Motor neuron (in vitro differentiated cells): ENCODE measurements at regions not wholly inside any gene's neighbourhood (a gene's known extent, or its start where the extent isn't known, plus 50 kb on each side); places are given as distances from the start of the nearest gene placed in this dataset.
"Not testable (repeated sequence)": the region's sequence is repeated elsewhere in the genome, so short reads cannot be mapped to it uniquely, and the experiment has no call there.

Experiments used
- ATAC-seq, 8 experiments: fragments of 200-7000 bp; cut with Tn5 transposase; replicated peaks in 6 of 8; 2 replicates each; pipeline ENCODE4 v1.8.0; 2021; ENCODE audit warnings: mild to moderate bottlenecking in 8 of 8, moderate library complexity in 8 of 8
- H3K27ac ChIP-seq, 2 donors: fragments of 250-450 bp; sonication (Bioruptor Pico); 2 replicates each; pipeline ENCODE4 v1.9.0; 2021; ENCODE audit warnings: antibody characterized with exemption in 2 of 2, mild to moderate bottlenecking in 2 of 2, moderate library complexity in 1 of 2
- H3K4me1 ChIP-seq, 2 donors: fragments of 250-450 bp; sonication (Bioruptor Pico); replicated peaks in 1 of 2; 2 replicates each; pipeline ENCODE4 v1.6.1; 2021; ENCODE audit warnings: antibody characterized with exemption in 2 of 2, mild to moderate bottlenecking in 2 of 2, moderate library complexity in 1 of 2
- H3K4me3 ChIP-seq, 5 donors: fragments of 250-450 bp; sonication (Bioruptor Pico); 2 replicates each; pipeline ENCODE4 v1.9.0; 2021; ENCODE audit warnings: antibody characterized with exemption in 5 of 5, mild to moderate bottlenecking in 5 of 5, moderate library complexity in 4 of 5
- WGBS, 10 experiments: fragments of 450-650 bp; shearing (Covaris generic); methylation state at CpG; one replicate each; pipeline ENCODE4 v1.0.0; 2022; 5-methylcytosine and 5-hydroxymethylcytosine counted together
- in situ Hi-C, 9 experiments: fragments of 400-800 bp; cut with MboI; loops; one replicate each; pipeline ENCODE4 v1.15.0; 2021; ENCODE audit warnings: low sequenced_read_pairs in 9 of 9, low pct_unique_long_range_greater_than_20kb in 2 of 9; ENCODE audit not compliant: unreplicated experiment in 9 of 9

DNA sequence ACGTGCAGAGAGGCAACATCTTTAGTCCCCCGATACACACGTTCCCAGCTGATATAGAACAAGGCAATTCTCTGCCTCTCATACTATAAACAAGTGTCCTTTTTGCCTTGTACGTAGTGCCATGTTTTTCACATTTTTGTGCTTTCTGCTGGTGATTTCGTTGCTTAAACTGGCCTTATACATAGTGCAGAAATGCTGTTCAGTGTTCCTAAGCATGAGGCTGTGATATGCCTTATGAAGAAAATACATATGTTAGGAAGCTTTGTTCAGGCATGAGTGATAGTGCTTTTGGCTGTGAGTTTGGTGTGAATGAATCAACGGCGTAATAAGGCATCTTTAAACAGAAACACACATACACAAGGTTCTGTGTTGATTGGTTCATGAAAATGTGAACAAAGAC is 77.2 kb downstream of the KATNIP start:
- in situ Hi-C loops, result loop anchor here in 1 of 9 experiments (25.0 kb wide), 1 partner anchor 435 kb away; the partner anchor contains the start of gene GSG1L
- no peak for ATAC-seq
- Histone ChIP-seq H3K4me1 (peaks cover 3 to 20% of the 10 kb centered on the region in 2 donors), H3K4me3 (no peak overlapping the region), H3K27ac (no peak overlapping the region)
- 27 to 100% (median 91%) methylated on average over 2 to 7 of the region's 7 CpGs; no CpG with 5 or more reads in 1 of the 10 experiments for WGBS, 10 experiments

DNA sequence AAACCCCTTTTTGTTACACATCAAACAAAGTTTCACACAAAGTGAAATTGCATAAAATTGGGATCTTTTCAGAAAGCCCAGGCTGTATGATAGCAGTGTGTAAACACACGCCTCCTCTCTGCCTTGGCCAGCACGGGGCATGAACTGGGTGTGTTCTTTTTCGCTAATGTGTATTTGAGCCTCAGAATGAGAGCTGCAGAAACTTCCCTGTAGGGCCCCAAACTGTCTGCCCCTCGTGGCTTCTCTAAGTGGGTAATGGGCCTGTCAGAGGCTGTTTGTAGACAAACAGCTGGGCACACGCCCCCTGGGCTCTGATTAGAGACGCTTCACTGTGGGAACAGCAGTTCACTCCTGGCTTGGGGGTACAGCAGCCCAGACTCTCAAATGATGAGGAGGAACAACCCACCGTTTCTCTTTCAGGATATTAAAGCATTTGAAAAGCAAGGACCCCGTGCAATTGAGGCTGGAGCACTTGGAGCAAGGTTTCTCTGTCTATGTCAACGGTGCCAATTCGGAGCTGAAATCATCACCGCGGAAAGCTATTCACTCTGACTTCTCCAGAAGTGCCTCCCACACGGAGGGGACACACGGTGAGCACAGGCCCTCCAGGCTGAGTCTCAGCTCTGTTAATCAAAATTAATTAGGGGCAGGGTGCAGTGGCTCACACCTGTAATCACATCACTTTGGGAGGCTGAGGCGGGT is 78.4 kb downstream of the KATNIP start:
- peaks cover 3 to 20% of the 10 kb centered on the region in 2 donors for H3K4me1 ChIP-seq
- peak; percentile 16 to 86 (median 70) for ATAC-seq
- in situ Hi-C loops, result loop anchor here in 1 of 9 experiments (25.0 kb wide), 1 partner anchor 434 kb away; the partner anchor contains the start of gene GSG1L
- 7 to 100% (median 52%) methylated on average over 1 to 9 of the region's 15 CpGs; no CpG with 5 or more reads in 1 of the 10 experiments for WGBS, 10 experiments
- no peak overlapping the region for H3K4me3 ChIP-seq
- H3K27ac ChIP-seq, result no peak overlapping the region

DNA sequence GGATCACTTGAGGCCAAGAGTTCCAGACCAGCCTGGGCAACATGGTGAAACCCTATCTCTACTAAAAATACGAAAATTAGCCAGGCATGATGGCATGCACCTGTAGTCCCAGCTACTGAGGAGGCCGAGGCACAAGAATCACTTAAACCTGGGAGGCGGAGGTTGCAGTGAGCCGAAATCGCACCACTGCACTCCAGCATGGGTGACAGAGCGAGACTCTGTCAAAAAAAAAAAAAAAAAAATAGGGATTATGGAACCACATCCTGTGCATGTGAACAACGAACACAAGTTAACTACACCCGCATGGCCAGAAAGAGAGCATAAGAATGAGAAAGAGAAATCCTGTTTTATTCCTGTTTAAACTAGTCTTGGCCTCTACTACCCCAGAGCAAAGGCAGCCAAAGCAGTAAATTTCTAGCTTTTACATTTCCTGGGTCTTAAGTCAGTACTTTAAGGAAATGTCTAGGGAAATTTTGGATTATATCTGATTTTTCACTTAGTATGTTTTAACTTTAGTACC is 79.1 kb downstream of the KATNIP start:
- 63 to 100% (median 93%) methylated on average over 2 to 8 of the region's 8 CpGs; no CpG with 5 or more reads in 2 of the 10 experiments for WGBS, 10 experiments
- not testable (repeated sequence) for H3K27ac ChIP-seq, H3K4me3 ChIP-seq, ATAC-seq
- H3K4me1 ChIP-seq, result peaks cover 3 to 20% of the 10 kb centered on the region in 2 donors
- in situ Hi-C loops, result loop anchor here in 1 of 9 experiments (25.0 kb wide), 1 partner anchor 433 kb away; the partner anchor contains the start of gene GSG1L

DNA sequence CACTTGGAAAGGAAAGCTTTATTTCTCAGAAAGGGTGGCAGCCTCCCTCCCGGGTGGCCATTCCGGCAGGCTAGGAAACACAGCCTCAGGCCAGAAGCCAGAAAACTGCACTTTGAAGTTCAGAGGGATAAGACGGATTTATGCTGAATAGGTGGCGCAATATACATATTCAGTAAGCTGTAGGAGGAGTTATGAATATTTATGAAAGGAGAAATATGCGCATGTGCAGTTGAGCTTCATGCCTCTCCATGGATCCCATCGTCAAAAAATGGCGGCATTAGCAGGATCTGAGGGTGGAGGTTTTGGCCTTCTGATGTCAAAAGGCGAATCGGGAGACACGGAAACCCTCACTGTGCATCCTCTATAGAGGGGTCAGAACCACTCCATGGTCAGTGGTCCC is 82.3 kb downstream of the KATNIP start:
- peak in 3 of 8 experiments; percentile 84 to 86 (median 85) for ATAC-seq
- WGBS, 10 experiments, result 0 to 100% (median 96%) methylated on average over 1 to 10 of the region's 10 CpGs; no CpG with 5 or more reads in 1 of the 10 experiments
- in situ Hi-C loops, result loop anchor here in 1 of 9 experiments (25.0 kb wide), 1 partner anchor 430 kb away; the partner anchor contains the start of gene GSG1L

DNA sequence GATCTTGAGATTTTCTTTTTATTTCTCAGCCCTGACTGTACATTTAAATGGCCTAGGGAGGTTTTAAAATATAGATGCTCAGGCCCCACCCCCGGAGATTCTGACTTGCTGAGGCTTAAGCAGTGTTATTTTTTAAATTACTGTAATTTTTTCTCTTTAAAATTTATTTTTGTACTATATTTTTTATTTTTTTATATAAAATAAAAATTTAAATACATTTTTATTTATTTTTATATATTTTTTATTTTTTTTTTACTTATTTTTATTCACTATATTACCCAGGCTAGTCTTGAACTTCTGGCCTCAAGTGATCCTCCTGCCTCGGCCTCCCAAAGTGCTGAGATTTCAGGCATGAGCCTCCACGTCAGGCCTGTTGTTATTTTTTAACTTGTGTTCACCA is 83.3 kb downstream of the KATNIP start:
- Histone ChIP-seq H3K27ac (no peak overlapping the region), H3K4me1 (peaks cover 4 to 8% of the 10 kb centered on the region in 2 donors), H3K4me3 (no peak overlapping the region)
- WGBS, 10 experiments, result 94 to 100% (median 97%) methylated on average over 2 to 3 of the region's 3 CpGs; no CpG with 5 or more reads in 2 of the 10 experiments
- ATAC-seq, result no peak
- in situ Hi-C loops, result loop anchor here in 1 of 9 experiments (25.0 kb wide), 1 partner anchor 429 kb away; the partner anchor contains the start of gene GSG1L

More for the DNA sequence above, 82.3 kb downstream of the KATNIP start:
- no peak overlapping the region for H3K27ac ChIP-seq
- no peak overlapping the region for H3K4me3 ChIP-seq
- peaks cover 3 to 16% of the 10 kb centered on the region in 2 donors for H3K4me1 ChIP-seq

DNA sequence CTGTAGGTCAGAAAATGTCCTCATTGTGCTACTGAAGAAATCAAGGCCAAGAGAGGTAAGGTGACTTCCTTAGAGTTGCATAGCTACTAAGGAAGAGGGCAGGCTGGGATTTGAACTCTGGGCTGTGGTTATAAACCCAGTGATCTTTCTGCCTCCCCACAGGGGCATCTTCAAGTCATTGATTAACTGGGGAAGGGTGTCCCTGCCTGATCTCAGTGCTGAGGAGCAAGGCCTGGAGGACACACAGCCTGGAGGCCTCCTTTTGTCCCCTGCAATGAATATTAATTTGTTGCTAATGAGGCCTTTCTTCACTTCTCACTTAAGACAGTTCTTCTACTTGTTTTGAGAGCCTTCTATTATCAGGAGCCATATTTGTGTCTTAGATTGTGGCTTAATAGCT is 83.8 kb downstream of the KATNIP start:
- H3K27ac ChIP-seq, result no peak overlapping the region
- H3K4me1 ChIP-seq, result peaks cover 3 to 8% of the 10 kb centered on the region in 2 donors
- ATAC-seq, result no peak
- in situ Hi-C loops, result loop anchor here in 1 of 9 experiments (25.0 kb wide), 1 partner anchor 429 kb away; the partner anchor contains the start of gene GSG1L
- no peak overlapping the region for H3K4me3 ChIP-seq

DNA sequence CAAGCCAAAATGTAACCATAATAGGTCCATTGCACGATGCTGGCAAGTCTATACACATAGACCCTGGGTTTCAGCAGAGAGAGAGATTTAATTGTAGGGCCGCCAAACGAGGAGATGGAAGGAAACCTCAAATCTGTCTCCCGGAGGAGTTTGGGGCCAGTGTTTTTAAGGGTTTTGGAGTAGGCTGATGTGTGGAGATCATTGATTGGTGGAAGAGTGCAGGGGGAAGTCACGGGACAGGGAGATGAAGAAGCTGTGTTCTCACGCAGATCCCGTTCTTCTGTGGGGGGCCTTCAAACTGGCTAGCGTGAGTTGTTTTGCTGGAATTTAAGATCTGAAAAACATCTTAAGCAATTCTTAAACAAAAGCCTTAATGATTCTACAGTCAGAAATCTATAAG is 84.8 kb downstream of the KATNIP start:
- Histone ChIP-seq H3K4me1 (peaks cover 8 to 19% of the 10 kb centered on the region in 2 donors), H3K27ac (no peak overlapping the region), H3K4me3 (no peak overlapping the region)
- WGBS, 10 experiments, result 89 to 96% (median 92%) methylated on average over 3 to 8 of the region's 8 CpGs; no CpG with 5 or more reads in 3 of the 10 experiments
- in situ Hi-C loops, result loop anchor here in 1 of 9 experiments (25.0 kb wide), 1 partner anchor 428 kb away; the partner anchor contains the start of gene GSG1L
- ATAC-seq, result no peak

DNA sequence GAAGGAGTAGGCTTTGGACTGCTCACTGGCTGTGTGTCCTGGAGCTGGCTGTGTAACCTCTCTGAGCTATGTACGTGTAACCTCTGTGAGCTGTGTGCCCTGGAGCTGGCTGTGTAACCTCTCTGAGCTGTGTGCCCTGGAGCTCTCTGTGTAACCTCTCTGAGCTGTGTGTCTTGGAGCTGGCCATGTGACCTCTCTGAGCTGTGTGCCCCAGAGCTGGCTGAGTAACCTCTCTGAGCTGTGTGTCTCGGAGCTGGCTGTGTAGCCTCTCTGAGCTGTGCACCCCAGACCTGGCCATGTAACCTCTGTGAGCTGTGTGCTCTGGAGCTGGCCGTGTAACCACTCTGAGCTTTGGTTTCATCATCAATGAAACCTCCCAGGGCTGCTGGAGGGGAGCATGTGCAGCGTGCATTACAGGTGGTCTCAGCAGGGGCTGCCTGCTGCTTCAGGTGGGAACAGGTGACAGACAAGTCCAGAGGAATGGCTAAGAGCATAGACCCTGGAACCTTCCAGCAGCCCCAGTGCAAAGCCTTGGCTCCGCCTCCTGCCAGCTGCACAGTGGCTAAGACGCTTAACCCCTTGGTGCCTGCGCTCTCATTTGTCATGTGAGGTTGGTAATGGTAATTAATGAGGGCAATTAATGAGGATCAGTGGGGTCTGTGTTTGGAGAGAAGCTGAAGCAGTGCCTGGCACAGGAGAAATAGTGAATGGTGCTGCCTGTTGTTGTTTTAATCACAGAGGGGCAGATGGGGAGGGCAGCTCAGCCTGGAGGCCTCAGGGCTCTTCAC is 86.7 kb downstream of the KATNIP start:
- WGBS, 10 experiments, result 60 to 100% (median 77%) methylated on average over 1 to 5 of the region's 7 CpGs; no CpG with 5 or more reads in 4 of the 10 experiments
- no peak overlapping the region for H3K4me3 ChIP-seq
- H3K4me1 ChIP-seq, result peaks cover 16 to 30% of the 10 kb centered on the region in 2 donors
- ATAC-seq, result no peak
- in situ Hi-C loops, result loop anchor here in 1 of 9 experiments (25.0 kb wide), 1 partner anchor 426 kb away; the partner anchor contains the start of gene GSG1L
- no peak overlapping the region for H3K27ac ChIP-seq

DNA sequence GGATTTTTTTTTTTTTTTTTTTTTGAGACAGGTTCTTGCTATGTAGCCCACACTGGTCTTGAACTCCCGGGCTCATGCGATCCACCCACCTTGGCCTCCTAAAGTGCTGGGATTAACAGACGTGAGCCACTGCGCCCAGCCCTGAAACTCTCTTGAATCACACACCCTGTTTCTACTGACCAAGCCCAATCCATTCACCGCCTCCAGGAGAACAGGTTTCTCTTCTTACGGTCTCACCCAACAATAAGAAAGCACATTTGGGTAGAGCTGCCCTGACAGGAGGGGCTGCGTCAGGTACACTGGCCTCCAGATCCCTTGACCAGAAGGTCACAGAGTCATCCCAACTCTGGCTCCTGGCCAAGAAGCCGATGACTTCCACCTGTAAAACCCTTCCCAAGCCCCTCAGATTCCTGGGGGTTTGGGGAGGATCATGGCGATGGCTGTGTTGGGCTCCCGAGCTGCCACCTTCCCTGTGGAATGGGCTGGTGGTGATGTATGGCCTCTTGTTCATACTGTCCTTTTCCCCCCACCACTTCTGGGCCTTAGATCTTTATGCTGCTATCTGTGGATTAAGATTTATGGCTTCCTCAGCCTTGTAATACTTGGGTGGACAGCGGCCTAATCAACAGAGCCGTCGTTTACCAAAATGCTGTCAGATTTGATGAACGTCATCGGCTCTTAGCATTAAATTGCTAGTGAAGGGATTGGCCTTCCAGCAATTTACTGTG is 89.1 kb downstream of the KATNIP start:
- WGBS, 10 experiments, result 38 to 84% (median 53%) methylated on average over 2 to 10 of the region's 15 CpGs; no CpG with 5 or more reads in 1 of the 10 experiments
- in situ Hi-C loops, result loop anchor here in 1 of 9 experiments (25.0 kb wide), 1 partner anchor 423 kb away; the partner anchor contains the start of gene GSG1L
- Histone ChIP-seq H3K4me1 (peaks cover 16 to 30% of the 10 kb centered on the region in 2 donors), H3K27ac (peak overlapping the region; percentile 36 to 80), H3K4me3 (no peak overlapping the region)
- peak in 5 of 8 experiments; percentile 60 to 74 (median 71) for ATAC-seq

DNA sequence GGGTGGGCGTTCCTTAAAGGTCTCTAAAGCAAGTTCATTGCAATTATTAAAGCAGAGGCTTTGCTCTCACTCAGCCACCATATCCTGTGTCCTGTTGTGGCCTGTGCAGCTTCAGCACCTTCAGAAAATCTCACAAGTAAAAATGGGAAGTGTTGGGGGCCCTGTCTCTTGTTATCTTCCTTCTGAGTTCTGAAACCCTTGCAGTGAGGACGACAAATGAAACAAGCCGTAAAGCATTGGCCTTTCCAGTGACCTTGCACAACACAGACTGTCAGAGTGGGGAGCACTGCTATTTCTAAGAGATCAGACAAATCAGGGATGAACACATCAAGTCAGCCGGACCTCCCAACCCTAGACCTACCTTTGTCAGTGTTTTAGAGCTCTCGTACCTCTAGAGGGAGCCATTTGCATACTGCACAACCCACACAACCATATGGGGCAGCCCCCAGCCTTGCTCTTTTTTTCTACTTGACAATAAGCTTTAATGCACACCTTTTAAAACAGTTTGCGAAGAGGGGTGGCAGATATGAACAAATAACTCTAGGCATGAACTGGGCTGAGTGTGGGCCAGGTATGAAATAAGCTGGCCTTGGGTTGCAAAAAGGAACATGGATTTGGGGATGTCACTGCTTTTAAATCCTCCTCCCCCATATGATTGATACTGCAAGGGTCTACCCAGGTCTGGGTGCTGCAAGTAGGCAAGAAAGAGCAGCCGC is 89.8 kb downstream of the KATNIP start:
- Histone ChIP-seq H3K27ac (peak overlapping the region; percentile 36 to 60), H3K4me3 (no peak overlapping the region), H3K4me1 (peaks cover 16 to 30% of the 10 kb centered on the region in 2 donors)
- in situ Hi-C loops, result loop anchor here in 1 of 9 experiments (25.0 kb wide), 1 partner anchor 423 kb away; the partner anchor contains the start of gene GSG1L
- peak; percentile 83 to 95 (median 90) for ATAC-seq
- 11 to 69% (median 45%) methylated on average over 2 to 6 of the region's 7 CpGs; no CpG with 5 or more reads in 3 of the 10 experiments for WGBS, 10 experiments

DNA sequence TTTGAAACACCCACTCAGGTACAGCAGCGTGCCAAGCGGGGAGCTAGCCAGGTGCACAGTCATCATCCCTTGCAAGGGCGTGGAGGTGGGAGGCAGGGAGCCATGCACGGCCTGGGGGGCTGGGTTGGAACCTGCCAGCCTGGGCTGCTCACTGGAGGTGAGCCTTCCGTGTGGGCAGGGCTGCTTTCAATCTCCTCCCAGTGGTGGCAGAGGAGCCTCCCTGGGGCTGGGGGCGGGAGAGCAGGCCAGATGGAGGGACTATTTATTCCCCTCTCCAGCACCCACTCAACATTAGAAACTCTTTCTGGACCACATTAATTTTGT is 90.3 kb downstream of the KATNIP start:
- in situ Hi-C loops, result loop anchor here in 1 of 9 experiments (25.0 kb wide), 1 partner anchor 422 kb away; the partner anchor contains the start of gene GSG1L
- peak in 6 of 8 experiments; percentile 21 to 59 (median 30) for ATAC-seq
- peak overlapping the region; percentile 34 to 60 for H3K27ac ChIP-seq
- 20 to 83% (median 64%) methylated on average over 1 to 2 of the region's 6 CpGs; no CpG with 5 or more reads in 5 of the 10 experiments for WGBS, 10 experiments
- no peak overlapping the region for H3K4me3 ChIP-seq
- H3K4me1 ChIP-seq, result peaks cover 16 to 30% of the 10 kb centered on the region in 2 donors
